SK-N-SH (cell line): ENCODE measurements at regions not wholly inside any gene's neighbourhood (a gene's known extent, or its start where the extent isn't known, plus 50 kb on each side); places are given as distances from the start of the nearest gene placed in this dataset.

Experiments used
- CTCF ChIA-PET: fragments of 300-600, 350-600 bp; formaldehyde crosslinking; extraction: SDS; loops from one replicate; lab custom pipeline; 2021; lab: Yijun Ruan, JAX
- POLR2A ChIA-PET: fragments of 350-600 bp; sonication (Branson Sonifier 250); formaldehyde crosslinking; extraction: SDS; loops from one replicate; lab custom pipeline; 2020; ENCODE audit warnings: antibody characterized with exemption, inconsistent platforms; lab: Yijun Ruan, JAX
- DNase-seq: peaks from one replicate; pipeline ENCODE4 v3.0.0; 2012
- H2AFZ ChIP-seq: fragments of 200-600 bp; sonication (generic); 2 replicates; pipeline ENCODE4 v1.8.1; 2016; ENCODE audit warnings: antibody characterized with exemption, mild to moderate bottlenecking, low read depth
- H3F3A ChIP-seq: fragments of 200-600 bp; sonication (generic); replicated peaks from 2 replicates; pipeline ENCODE3; 2016; ENCODE audit warnings: antibody characterized with exemption, mild to moderate bottlenecking; ENCODE audit not compliant: insufficient read depth
- H3K27ac ChIP-seq, 2 experiments: fragments of 200-500 bp in 1 of 2; fragments of 200-600 bp in 1 of 2; sonication (Bioruptor generic) in 1 of 2; sonication (generic), shearing (Covaris generic) in 1 of 2; 2 replicates each; pipeline versions ENCODE4 v1.5.1 to v1.6.1; 2014 to 2016; ENCODE audit warnings: low read depth in 2 of 2, inconsistent platforms in 1 of 2, low read length in 1 of 2, mild to moderate bottlenecking in 1 of 2, mixed read lengths in 1 of 2
- H3K27me3 ChIP-seq: fragments of 200-600 bp; sonication (generic), shearing (Covaris generic); 2 replicates; pipeline ENCODE4 v1.6.1; 2016; ENCODE audit warnings: mixed run types; ENCODE audit not compliant: insufficient read depth
- H3K36me3 ChIP-seq, 2 experiments: fragments of 200-500 bp in 1 of 2; fragments of 200-600 bp in 1 of 2; sonication (Bioruptor generic) in 1 of 2; sonication (generic) in 1 of 2; replicated peaks in 1 of 2; 2 replicates each; pipeline versions ENCODE3 to v1.5.1; 2014 to 2016; ENCODE audit warnings: low read length in 1 of 2, mild to moderate bottlenecking in 1 of 2; ENCODE audit not compliant: insufficient read depth in 2 of 2, control insufficient read depth in 1 of 2
- H3K4me1 ChIP-seq, 2 experiments: fragments of 200-500 bp in 1 of 2; fragments of 200-600 bp in 1 of 2; sonication (Bioruptor generic) in 1 of 2; sonication (generic), shearing (Covaris generic) in 1 of 2; 2 replicates each; pipeline versions ENCODE4 v1.5.1 to v1.6.1; 2014 to 2016; ENCODE audit warnings: low read depth in 1 of 2, low read length in 1 of 2, mixed run types in 1 of 2; ENCODE audit not compliant: insufficient read depth in 2 of 2, control insufficient read depth in 1 of 2
- H3K4me2 ChIP-seq: fragments of 200-600 bp; sonication (generic), shearing (Covaris generic); 2 replicates; pipeline ENCODE4 v1.6.1; 2017; ENCODE audit warnings: mixed run types
- H3K4me3 ChIP-seq, 2 experiments: fragments of 200-500 bp in 1 of 2; fragments of 200-600 bp in 1 of 2; sonication (Bioruptor generic) in 1 of 2; sonication (generic), shearing (Covaris generic) in 1 of 2; 2 replicates each; pipeline versions ENCODE4 v1.5.1 to v1.8.1; 2014 to 2016; ENCODE audit warnings: low read depth in 2 of 2, inconsistent platforms in 1 of 2, low read length in 1 of 2, mild to moderate bottlenecking in 1 of 2, mixed read lengths in 1 of 2, moderate library complexity in 1 of 2
- H3K79me2 ChIP-seq: fragments of 200-600 bp; sonication (generic); 2 replicates; pipeline ENCODE4 v1.8.1; 2017; ENCODE audit warnings: mild to moderate bottlenecking; ENCODE audit not compliant: insufficient read depth
- H3K9ac ChIP-seq: fragments of 200-600 bp; sonication (generic); 2 replicates; pipeline ENCODE4 v1.6.1; 2017; ENCODE audit warnings: mixed run types
- H3K9me2 ChIP-seq: fragments of 200-600 bp; sonication (generic); 2 replicates; pipeline ENCODE4 v1.6.1; 2017; ENCODE audit warnings: mixed run types
- H3K9me3 ChIP-seq: fragments of 200-600 bp; sonication (generic); 2 replicates; pipeline ENCODE4 v1.6.1; 2017; ENCODE audit warnings: mixed run types, mild to moderate bottlenecking, moderate library complexity
- H4K20me1 ChIP-seq: fragments of 200-600 bp; sonication (generic); 2 replicates; pipeline ENCODE4 v1.6.1; 2017; ENCODE audit warnings: mild to moderate bottlenecking, mixed run types; ENCODE audit not compliant: insufficient read depth
- EP300 ChIP-seq, 2 experiments: IDR thresholded peaks; 2 replicates each; pipeline versions ENCODE4 v1.4.0 to v1.6.1; 2012; ENCODE audit warnings: borderline replicate concordance in 1 of 2, low read depth in 1 of 2, low read length in 1 of 2
- GABPA ChIP-seq: IDR thresholded peaks from 2 replicates; pipeline ENCODE4 v1.4.0; 2012; ENCODE audit warnings: low read depth, mild to moderate bottlenecking
- MXI1 ChIP-seq: IDR thresholded peaks from 2 replicates; pipeline ENCODE4 v1.6.1; 2012; ENCODE audit warnings: mild to moderate bottlenecking, low read depth, low read length, improper control_type of control experiment
- NFIC ChIP-seq: IDR thresholded peaks from 2 replicates; pipeline ENCODE4 v1.4.0; 2012; ENCODE audit warnings: borderline replicate concordance
- POLR2AphosphoS5 ChIP-seq: IDR thresholded peaks from 2 replicates; pipeline ENCODE4 v1.6.1; 2012; ENCODE audit warnings: low read depth, low read length
- RCOR1 ChIP-seq: fragments of 150-350 bp; IDR thresholded peaks from 2 replicates; pipeline ENCODE4 v1.6.1; 2017; ENCODE audit warnings: antibody characterized with exemption, low read length
- RFX5 ChIP-seq: IDR thresholded peaks from 2 replicates; pipeline ENCODE4 v1.6.1; 2012; ENCODE audit warnings: mild to moderate bottlenecking, improper control_type of control experiment, low read length
- SIN3A ChIP-seq: IDR thresholded peaks from 2 replicates; pipeline ENCODE4 v1.6.1; 2012; ENCODE audit warnings: low read depth, mild to moderate bottlenecking, low read length, moderate library complexity, borderline replicate concordance
- SMC3 ChIP-seq: IDR thresholded peaks from 2 replicates; pipeline ENCODE4 v1.6.1; 2012; ENCODE audit warnings: low read depth, low read length, improper control_type of control experiment
- TAF1 ChIP-seq: IDR thresholded peaks from 2 replicates; pipeline ENCODE4 v1.6.1; 2012; ENCODE audit warnings: low read depth, mild to moderate bottlenecking, low read length, moderate library complexity, borderline replicate concordance
- WGBS: methylation state at CpG from one replicate; pipeline ENCODE4 v1.1.6; 2017; ENCODE audit warnings: low lambda C conversion rate; 5-methylcytosine and 5-hydroxymethylcytosine counted together
- TF ChIP-seq, protein P1 (sequence below): IDR thresholded peaks from 2 replicates; pipeline ENCODE4 v1.4.0; 2012; ENCODE audit warnings: low read depth

DNA sequence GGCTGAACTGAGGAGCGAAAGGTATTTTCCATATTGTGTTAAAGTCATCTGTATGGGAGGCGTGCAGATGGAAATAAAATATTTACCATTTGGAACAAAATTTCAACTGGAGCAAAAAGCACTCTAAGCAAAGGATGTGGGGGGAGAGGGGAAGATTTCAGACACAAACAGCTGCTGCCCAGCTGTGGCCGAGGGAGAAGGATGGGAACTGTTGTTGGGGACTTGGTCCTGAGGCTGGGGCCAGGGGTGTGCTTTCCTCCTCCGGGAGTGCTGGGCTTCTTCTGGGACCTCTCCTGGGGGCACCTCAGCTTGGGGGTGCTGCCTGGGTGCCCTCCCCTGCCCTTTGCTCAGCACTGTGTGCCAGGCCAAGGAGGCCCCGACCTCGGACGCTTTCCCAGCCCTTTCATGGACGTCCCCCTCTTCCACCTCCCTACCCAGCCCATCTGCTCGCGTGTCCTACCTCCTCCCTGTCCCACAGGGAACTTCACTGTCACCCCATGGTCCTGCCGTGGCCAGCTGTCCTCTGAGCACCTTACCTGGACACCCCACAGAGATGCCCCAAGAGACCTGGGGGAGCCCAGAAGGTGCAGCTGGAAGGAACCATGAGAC, 101.9 kb upstream of the COL5A1 start:
- H3K4me2 ChIP-seq, result no peak overlapping the region
- peaks cover 3 to 15% of the 10 kb centered on the region in 2 experiments; a peak in 3 of 4 replicates for H3K4me1 ChIP-seq
- H3K27me3 ChIP-seq, result no peaks in the 10 kb centered on the region

DNA sequence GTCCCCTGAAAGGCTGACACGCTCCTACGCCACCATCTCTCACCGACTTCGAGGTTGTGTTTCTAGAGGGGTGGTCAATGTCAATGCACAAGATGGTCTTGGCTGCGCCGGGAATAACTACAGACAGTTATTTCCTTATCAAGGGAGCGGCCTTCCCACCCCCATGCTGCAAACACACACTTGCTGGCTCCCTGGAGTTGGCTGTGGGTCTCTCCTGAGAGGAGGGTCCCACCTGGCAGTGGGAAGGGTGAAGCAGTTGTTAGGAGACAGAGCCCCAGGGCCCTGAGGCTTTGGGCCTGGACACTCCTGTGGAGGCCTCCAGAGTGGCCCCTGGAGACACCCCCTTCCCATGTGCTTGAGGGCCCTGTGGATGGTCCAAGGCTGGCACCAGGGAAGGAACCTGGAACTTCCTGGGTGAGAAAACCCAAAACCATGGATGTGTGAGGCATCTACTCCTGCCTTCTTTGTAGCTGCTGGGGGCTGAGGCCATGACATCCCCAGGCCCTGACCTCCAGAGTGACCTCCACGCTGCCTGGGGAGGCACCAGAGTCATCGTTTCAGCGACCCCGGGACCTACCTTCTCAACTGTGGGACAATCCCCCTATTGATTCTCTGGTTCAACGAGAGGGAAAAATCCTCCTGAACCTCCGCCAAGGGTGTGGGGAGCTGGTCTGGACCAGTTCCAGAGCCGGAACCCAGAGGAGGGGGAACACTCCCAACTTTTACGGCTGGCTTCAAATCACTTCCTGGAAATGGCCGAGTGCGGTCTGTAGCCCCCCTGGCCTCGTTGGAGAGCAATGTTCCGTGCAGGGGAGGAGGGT, 101.1 kb upstream of the COL5A1 start:
- Histone ChIP-seq H3K4me3 (no peak overlapping the region), H3K9me3 (no peaks in the 10 kb centered on the region), H3K79me2 (no peaks in the 10 kb centered on the region), H4K20me1 (no peaks in the 10 kb centered on the region), H2AFZ (no peak overlapping the region), H3K27me3 (no peaks in the 10 kb centered on the region), H3K9ac (no peak overlapping the region), H3K9me2 (no peaks in the 10 kb centered on the region), H3K27ac (no peak overlapping the region), H3K4me2 (no peak overlapping the region), H3F3A (peaks cover 9% of the 10 kb centered on the region), H3K4me1 (peaks cover 3 to 18% of the 10 kb centered on the region in 2 experiments; a peak in 3 of 4 replicates), H3K36me3 (no peaks in the 10 kb centered on the region)
- WGBS, result 90% methylated on average over 16 of the region's 19 CpGs
- no peak for DNase-seq
- no peak for TF ChIP-seq EP300 (IDR thresholded peaks at IDR 0.05; ENCODE audit: borderline replicate concordance in 1 of 2, low read depth in 1 of 2, low read length in 1 of 2)
- TF ChIP-seq SMC3, result no peak
- ChIA-PET CTCF (interaction anchor here (1.0 kb wide), 1 partner anchor 12 kb away, joined by 4 read pairs; no protein-coding TSS in a partner anchor), POLR2A (no interaction called here)

More for the DNA sequence above, 101.9 kb upstream of the COL5A1 start:
- H3K36me3 ChIP-seq, result no peaks in the 10 kb centered on the region
- H2AFZ ChIP-seq, result no peak overlapping the region
- no peaks in the 10 kb centered on the region for H3K9me3 ChIP-seq
- H3K9ac ChIP-seq, result no peak overlapping the region
- no peaks in the 10 kb centered on the region for H4K20me1 ChIP-seq
- no peaks in the 10 kb centered on the region for H3K9me2 ChIP-seq
- 86% methylated on average over 7 of the region's 11 CpGs for WGBS
- peaks cover 7% of the 10 kb centered on the region for H3F3A ChIP-seq
- H3K4me3 ChIP-seq, result no peak overlapping the region
- DNase-seq, result no peak
- no peak for TF ChIP-seq EP300 (IDR thresholded peaks at IDR 0.05; ENCODE audit: borderline replicate concordance in 1 of 2, low read depth in 1 of 2, low read length in 1 of 2)
- no peak for TF ChIP-seq RCOR1
- TF ChIP-seq POLR2AphosphoS5, result no peak
- TF ChIP-seq RFX5, result no peak
- TF ChIP-seq, protein P1, sequence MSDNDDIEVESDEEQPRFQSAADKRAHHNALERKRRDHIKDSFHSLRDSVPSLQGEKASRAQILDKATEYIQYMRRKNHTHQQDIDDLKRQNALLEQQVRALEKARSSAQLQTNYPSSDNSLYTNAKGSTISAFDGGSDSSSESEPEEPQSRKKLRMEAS, result no peak
- TF ChIP-seq MXI1, result no peak
- no peak for TF ChIP-seq GABPA
- TF ChIP-seq SIN3A, result no peak
- TF ChIP-seq TAF1, result no peak
- no peak for TF ChIP-seq NFIC
- no peak overlapping the region for H3K27ac ChIP-seq
- H3K79me2 ChIP-seq, result no peaks in the 10 kb centered on the region
- ChIA-PET CTCF (interaction anchor here (1.0 kb wide), 1 partner anchor 13 kb away, joined by 4 read pairs; no protein-coding TSS in a partner anchor), POLR2A (no interaction called here)
